ENCODE measurements at regions not wholly inside any gene's neighbourhood (a gene's known extent, or its start where the extent isn't known, plus 50 kb on each side); places are given as distances from the start of the nearest gene placed in this dataset.
"Not testable (repeated sequence)": the region's sequence is repeated elsewhere in the genome, so short reads cannot be mapped to it uniquely, and the experiment has no call there.

DNA sequence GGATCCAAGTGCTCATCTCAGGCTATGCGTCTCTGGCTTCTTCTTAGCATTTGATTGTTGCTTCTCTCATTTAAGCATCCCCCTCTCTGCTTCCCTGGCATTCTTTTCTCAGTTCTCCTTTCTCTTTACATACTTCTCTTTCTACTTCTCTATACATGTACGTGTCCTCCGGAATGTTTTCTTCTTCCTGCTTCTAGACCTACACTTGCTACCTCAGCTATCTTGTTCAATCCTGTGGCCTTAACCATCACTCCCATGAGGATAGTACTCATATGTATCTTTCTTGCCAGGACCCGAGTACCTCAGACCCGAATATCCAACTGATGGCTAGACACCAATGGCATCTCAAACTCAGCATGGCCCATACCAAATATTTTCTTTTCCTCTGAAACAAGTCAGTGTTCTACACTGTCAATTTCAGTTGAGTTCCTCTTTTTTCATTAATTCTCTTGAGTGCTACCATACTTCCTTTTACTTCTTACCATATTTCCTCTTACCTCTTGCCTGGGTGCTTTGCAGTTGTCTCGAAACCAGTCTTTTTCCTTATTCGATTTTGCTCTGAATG is 115.1 kb upstream of the SLC38A2 start:
- no peak for DNase-seq

DNA sequence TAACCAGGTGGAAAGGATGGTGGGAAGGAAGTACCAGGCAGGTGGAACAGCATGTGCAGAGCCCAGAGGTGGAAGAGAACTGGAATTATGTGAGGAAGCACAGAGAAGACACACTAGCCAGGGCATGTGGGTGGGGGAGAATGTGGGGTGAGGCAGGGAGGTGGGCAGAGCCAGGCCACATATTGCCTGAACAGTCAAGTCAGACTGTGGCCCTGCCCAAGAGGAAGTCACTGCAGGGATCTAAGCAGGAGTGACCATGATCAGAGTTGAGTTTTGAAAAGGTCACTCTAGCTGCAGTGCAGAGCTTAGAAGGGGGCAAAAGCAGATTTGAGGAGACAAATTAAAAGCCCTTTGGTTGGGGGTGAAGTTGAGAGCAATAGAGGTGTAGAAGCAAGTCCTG is 114.0 kb upstream of the SLC38A2 start:
- DNase-seq = no peak

DNA sequence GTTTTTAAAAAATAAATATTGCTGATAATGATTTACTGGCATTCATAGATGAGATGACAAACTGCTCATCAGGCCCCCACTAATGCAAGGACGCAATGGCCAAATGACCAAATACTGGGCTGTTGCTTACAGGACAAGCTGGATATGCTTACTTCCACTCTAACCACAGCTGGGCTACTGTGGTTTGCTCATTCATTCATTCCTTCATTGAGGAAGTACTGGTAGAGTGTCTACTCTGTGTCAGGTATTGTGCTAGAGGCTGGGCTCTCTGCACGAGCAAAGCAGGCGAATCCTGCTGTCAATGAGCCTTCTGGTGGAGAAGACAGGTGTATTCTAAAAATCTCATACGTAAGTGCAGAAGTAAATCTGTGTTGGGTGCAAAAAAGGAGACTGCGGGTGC is 113.3 kb upstream of the SLC38A2 start:
- no peak for DNase-seq

DNA sequence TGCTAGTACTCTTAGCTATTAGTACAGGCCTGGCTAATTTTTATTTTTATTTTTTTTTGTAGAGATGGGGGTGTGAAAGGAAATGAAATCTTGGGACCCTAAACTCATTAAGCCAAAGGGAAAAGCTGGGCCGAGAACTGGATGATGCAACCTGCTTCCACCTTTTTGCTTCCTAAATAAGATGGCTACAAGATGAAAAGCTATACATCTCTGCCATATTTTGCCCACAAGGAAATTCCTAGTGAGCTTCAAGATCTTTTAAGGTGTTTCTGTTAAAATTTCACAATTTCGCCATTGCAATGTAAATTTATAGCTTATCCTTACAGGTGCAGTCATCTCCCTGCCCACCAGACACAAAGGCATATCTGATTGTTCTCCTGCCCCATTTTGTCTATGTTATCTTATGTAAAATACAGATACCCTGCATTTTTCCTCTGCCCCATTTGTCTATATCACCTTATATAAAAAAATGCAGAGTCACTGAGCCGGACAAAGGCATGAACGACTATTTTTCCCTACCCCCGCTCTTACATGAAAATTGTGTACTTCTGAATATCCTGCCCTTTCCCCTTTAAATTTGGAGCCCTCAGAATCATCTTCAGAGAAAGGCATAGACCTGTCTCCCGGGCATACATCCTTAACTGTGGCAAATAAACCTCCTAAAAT is 112.0 kb upstream of the SLC38A2 start:
- DNase-seq = no peak

DNA sequence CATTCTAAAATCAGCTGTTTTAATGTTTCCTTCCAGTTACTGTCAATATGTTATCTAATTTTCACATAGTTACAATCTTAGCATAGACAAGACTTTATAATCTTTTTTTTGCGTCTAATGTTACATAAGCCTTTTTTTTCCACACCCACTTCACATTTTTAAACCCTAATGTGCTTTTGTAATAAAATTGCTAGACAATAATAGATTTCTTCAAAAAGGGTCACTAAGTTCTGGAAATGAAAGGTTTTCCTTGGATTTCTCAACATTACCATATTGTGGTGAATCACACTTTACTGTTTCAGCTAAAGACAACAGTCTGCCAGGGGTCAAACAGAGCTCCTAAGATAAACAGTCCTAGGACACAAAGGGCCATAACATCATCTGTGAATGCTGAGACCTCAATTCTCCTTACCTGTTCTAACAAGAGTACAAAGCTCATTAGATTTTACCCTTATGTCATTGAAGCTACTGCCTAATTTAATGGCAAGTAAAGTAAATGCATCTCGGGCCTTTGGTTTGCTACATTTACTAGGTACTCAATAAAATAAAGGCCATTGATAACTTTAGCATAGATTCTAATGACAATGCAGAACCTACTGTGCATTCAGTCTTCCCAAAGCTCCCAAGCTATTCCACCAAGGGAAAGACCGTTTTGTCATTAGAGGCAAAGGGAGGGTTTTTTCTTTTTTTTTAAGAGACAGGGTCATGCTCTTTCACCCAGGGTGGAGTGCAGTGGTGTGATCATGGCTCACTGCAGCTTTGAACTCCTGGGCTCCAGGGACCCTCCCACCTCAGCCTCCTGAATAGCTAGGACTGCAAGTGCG is 111.2 kb upstream of the SLC38A2 start:
- no peak for DNase-seq

DNA sequence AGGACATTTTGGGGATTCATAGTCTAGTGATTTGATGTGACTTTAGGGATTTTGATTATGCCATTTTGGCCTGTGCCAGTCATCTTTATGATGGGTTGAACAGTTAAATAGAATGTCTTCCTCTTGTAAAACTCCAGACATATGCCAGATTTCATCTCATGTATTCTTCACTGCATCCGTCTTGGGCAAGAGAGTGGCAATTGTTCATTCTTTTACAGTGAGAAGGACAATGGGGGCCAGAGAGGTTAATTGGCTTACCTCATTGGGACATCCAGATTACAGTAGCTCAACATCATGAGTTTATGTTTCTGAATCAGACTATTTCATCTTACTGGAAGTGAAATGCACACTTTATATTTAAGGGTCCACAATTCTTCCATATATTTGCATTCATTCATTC is 108.2 kb upstream of the SLC38A2 start:
- DNase-seq = no peak

DNA sequence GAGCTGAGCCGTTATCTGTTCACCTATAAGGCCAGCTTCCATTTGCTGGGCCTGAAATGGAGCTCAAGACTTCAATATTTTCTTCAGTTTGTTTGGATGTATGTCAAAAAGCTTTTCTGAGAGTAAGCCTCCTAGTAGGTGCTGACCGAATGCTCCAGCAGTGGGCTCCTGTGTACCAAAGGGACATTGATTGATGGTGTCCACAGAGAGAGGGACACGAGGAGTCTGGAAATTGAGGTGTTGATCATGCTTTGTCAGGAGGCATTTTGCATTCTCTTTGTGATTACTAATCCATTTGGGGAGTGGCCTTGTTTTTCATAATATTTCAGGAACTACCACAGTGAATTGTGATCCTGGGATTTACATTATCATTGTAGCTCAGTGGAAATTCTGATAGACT is 107.7 kb upstream of the SLC38A2 start:
- DNase-seq = no peak

DNA sequence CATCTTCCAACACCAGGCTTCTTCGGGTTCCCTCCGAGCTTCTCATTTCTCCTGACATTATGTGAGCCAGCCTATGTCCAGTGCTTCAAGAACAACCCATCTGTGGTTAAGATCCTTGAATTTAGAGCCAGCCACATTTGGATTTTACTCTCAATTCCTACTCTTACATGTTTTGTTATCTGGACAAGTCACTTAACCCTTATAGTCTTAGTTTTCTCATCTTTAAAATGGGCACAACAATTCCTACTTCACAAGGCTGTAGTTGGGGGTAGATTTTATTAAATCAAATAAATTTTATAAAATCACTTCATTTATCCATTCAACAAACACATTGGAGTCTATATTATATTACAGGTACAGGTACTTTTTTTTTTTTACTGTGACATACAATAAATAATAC is 105.5 kb upstream of the SLC38A2 start:
- no peak for DNase-seq

DNA sequence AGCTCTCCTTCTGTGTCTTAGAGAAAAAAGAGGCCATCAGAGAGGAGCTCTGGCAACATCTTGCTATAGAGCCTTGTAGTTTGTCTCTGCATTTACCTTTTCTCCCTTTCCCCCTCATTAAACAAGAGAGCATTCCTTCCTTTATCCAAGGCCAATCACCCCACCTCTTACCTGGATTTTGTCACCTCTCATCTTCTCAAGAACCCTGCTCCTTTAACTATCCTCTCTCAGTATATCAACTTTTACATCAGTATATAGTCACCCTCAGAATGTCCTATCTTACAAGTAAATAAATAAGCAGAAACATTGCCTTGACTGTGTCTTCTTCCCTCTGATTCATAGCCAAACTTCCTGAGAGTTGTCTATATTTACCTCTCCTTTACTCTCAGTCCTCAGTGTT is 105.0 kb upstream of the SLC38A2 start:
- no peak for DNase-seq

DNA sequence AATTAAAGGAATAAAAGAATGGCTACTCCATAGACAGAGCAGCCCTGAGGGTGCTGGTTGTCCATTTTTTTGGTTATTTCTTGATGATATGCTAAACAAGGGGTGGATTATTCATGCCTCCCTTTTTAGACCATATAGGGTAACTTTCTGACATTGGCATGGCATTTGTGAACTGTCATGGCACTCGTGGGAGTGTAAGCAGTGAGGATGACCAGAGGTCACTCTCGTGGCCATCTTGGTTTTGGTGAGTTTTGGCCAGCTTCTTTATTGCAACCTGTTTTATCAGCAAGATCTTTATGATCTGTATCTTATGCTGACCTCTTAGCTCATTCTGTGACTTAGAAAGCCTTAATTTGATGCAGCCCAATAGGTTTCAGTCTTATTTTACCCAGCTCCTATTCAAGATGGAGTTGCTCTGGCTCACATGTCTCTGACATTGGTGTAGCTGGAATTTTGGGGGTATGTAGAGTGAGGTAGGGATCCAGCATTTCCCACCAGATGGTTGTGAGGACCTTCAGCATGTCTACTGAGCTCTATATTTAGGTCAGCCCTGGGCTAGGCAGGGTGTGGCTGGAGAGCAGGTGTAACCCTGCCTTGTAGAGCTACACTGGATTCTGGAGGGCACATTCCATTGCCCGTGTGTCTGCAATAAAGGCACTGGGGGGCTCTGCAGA is 103.5 kb upstream of the SLC38A2 start:
- no peak for DNase-seq

DNA sequence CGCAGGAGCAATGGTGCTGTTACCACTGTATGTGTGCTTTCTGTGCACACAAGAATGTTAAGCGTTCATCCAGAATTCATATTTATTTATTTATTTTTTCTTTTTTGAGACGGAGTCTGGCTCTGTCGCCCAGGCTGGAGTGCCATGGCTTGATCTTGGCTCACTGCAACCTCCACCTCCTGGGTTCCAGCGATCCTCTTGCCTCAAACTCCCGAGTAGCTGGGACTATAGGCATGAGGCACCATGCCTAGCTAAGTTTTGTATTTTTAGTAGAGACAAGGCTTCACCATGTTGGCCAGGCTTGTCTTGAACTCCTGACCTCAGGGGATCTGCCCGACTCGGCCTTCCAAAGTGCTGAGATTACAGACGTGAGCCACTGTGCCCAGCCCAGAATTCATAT is 101.8 kb upstream of the SLC38A2 start:
- not testable (repeated sequence) for DNase-seq

DNA sequence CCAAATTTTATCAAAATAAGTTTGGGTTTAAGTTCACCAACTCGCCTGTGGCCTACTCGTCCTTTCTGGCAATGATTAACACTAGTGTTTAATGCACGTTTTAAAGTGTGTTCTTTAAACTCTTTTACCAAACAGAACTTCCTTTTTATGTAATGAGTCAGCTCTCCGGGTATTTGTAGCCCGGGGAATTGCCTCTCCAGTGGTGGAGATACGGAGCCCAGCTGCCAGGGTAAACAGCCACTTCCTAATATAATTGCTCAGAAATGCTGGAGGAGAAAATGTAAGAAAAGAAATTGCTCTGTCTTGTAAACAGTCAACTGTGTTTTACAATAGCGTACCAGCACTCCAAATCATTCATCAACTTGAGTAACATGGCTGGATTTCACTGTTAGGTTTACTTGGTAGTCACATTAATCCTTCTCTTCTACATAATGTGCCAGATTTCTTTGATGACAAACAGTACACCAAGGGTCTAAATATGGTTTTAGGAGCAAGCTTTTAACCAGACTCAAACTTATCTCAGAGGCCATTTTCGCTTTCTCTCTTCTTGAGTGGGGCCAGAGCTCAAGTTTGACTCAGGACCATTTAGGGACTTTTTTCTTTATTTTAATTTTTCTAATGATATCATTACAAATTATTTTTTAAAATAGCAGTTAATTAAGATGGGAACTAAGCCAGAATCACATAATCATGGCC is 101.2 kb upstream of the SLC38A2 start:
- DNase-seq = no peak

DNA sequence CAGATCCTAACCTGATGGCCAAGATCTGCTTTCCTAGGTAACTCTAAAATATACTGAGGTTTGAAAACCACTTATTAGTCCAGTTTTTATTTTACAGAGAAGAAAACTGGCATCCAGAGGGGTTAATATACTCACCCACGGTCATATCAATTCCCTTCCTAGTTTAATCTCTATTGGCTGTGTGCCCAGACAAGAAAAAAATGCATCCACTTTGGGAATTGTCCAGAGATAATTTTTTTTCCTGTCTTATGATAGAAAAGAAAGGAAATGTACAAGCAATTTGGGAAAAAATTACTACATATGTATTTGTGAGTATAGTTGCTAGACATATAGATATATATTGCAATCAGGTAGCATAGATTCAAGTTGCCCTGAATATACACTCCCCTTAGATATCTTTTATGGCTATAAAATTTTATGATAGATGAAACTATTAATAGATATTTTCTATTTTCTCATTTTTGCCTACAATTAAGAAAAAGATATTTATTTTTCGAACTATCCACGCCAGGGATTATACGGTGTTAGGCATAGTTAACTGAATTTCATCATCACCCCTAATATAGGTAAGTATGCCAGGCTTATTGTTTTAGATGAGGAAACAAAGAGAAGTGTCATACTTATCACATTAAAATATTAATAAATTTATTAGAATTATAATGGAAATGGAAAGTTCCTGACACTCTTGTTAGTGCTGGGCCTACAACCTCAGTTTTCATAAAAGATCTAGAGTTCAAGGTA is 100.5 kb upstream of the SLC38A2 start:
- DNase-seq = no peak

DNA sequence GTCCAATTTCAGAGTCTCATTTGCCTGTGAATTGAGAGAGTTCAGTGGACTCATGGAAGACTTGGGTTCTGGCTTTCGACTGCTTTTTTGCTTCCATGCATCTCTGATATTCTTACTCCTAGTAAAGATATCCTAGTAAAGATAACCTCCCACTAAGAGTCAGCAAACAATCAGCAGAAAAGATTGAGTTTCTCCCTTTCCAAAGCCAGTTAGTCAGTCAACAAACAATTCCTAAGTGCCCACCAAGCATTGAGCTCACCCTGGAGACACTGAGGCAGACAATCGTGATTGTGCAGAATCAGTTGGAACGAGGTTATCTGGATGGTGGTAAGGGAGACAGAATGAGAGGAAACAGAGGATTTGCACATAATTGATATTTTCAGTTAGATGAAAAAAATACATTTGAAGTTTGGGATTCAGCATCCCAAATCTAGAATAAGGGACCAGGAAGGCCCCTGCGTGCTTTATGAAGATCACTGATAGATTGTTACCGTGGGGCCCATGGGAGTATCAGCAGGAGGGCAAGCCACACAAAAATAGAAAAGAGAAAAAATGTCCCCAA is 99.7 kb upstream of the SLC38A2 start:
- DNase-seq = no peak

DNA sequence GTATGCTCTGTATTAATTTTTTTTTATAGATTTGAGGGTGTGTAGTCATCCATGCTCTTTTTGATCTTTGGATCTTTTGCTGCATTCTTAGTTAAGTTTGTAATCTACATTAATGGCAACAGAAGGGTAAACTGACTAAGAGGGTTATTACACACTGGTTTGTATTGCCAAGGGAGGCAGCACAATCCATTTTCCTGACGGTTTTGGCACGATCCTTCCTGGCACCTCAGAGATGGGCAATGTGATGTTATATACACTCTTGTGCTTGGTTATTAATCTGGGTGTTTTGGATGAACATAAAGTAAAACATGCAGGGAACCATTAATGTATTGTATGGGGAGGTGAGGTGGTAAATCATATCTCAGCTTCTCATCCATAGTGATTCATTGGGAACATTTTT is 98.8 kb upstream of the SLC38A2 start:
- no peak for DNase-seq

DNA sequence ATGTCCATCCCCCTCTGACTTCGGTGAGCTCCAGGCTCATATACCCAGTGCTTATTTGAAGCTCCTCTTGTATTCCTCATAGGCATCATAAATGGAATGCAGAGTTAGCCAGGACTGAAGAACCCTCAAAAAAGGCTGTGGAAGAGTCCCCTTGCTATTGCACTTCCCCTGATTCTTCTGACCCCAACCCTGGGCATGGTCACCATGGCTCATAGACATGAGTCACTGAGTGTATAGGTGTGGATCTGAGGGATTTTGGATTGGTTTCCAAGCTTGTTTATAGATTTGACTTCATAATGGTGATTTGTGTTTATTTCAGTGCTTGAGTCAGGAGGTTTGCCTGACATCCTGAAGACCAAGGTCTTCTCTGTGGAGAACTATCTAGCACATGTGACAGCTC is 98.4 kb upstream of the SLC38A2 start:
- DNase-seq = no peak

DNA sequence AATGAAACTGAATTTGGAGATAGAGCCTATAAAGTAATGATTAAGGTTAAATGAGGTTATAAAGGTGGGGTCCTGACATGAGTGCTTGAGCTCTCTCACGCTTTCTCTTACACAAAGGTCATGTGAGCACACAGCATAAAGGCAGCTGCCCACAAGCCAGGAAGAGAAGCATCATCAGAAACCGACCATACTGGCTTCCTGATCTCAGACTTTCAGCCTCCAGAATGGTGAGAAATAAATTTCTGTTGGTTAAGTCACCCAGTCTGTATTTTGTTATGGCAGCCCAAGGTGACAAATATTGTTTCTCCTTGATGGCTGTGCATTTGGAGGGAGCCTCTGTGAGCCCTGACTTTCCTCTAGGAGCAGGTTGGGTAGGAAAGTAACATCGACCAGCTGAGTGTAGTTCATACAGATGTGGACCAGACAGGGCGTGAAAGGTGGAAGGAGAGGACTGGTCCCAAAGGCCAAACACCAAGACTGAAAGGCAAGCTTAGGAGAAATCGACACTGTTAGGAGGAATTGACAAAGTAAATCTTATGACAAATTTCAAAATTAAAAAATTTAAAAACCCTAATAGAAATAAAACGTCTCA is 97.6 kb upstream of the SLC38A2 start:
- DNase-seq = no peak

DNA sequence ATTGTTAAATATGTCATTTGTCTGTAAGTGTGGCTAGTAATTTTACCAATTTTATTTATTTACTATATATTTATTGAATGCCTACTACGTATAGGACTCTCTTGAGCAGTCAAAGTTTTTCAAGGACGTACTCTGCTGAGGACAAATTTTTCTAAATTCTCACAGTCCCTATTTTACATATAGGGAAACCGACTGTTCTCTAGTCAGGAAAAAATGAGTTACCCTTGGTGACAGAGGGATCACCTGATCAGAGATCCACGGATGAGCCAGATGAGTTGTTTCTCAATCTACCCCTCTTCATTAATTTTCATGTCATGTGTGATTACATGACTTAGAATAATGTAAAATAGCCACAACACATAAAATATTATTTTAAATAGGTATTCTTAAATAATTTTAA is 96.2 kb upstream of the SLC38A2 start:
- no peak for DNase-seq

DNA sequence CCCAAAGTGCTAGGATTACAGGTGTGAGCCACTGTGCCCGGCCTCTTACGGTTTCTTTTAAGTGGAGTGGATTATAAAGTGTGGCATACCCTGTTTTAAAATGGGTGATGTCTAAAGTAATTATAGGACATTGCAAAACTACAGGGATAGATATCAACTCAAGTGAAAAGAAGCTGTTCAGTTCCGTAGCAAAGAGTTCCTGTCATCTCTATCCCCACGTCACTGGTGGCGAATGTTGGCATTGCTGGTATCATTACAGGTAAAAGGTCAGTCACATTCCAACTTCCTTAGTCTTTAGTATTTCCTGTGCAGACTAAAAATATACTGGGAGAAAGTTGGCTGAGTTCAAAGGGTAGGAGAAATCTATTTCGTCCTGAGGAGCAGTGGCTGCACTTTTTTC is 95.6 kb upstream of the SLC38A2 start:
- DNase-seq = no peak

DNA sequence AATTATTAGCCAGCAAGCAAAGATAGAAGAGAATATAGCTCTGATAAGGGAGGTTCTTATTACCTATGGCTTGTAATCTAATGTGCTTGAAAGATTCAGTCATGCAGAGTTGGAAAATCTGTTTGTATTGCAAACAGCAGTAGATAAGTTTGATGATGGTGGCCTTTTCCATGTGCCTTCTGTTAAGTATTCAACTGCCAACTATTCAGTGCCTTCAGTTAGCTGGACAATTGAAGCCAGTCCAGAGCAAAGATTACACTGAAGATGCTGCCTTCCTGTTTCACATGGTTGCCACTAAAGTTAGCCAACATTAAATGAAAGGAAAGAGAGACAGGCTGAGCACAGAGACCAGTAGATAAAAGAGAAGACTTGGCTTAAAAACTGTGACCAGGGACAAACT is 92.7 kb upstream of the SLC38A2 start:
- no peak for DNase-seq

DNA sequence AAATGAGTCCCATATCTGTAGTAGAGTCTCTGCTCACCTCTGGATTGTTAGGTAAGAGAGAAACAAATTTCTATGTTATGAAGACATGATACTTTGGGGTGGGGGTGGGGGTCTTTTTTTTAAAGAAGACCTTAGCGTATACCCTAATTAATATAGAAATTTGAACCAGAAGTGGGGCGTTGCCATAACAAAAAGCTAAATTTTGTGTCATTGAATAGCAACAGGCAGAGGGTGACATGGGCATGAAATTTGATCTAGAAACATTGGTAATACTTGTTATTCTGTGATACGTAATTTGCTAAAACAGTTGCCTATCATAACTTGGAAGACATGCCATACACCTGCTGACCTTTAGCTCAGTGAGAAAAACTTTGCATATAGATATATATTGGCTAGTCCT is 92.3 kb upstream of the SLC38A2 start:
- DNase-seq = no peak

All from NCI-H748 treated with DMSO at 0.1 percent for 48 hours (cell line).